ENCODE measurements at regions not wholly inside any gene's neighbourhood (a gene's known extent, or its start where the extent isn't known, plus 50 kb on each side); places are given as distances from the start of the nearest gene placed in this dataset.

GRCh38 chr1:232192781-232193450 lies 437.0 kb downstream of the SIPA1L2 start:
- Histone ChIP-seq H3K27me3 (ENCODE audit: control insufficient read depth, insufficient read depth, low read length) (no peaks in the 10 kb centered on the region), H3K36me3 (ENCODE audit: control insufficient read depth, insufficient read depth, low read length) (no peaks in the 10 kb centered on the region), H3K4me3 (ENCODE audit: low read depth, low read length) (no peak overlapping the region)
- FAIRE-seq (peak; percentile 72), DNase-seq (ENCODE audit: low read depth) (peak; percentile 55)
- TF ChIP-seq, protein P1, sequence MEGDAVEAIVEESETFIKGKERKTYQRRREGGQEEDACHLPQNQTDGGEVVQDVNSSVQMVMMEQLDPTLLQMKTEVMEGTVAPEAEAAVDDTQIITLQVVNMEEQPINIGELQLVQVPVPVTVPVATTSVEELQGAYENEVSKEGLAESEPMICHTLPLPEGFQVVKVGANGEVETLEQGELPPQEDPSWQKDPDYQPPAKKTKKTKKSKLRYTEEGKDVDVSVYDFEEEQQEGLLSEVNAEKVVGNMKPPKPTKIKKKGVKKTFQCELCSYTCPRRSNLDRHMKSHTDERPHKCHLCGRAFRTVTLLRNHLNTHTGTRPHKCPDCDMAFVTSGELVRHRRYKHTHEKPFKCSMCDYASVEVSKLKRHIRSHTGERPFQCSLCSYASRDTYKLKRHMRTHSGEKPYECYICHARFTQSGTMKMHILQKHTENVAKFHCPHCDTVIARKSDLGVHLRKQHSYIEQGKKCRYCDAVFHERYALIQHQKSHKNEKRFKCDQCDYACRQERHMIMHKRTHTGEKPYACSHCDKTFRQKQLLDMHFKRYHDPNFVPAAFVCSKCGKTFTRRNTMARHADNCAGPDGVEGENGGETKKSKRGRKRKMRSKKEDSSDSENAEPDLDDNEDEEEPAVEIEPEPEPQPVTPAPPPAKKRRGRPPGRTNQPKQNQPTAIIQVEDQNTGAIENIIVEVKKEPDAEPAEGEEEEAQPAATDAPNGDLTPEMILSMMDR (IDR thresholded peaks at IDR 0.05; ENCODE audit: insufficient read depth, low read length, severe bottlenecking) = no peak

DNA sequence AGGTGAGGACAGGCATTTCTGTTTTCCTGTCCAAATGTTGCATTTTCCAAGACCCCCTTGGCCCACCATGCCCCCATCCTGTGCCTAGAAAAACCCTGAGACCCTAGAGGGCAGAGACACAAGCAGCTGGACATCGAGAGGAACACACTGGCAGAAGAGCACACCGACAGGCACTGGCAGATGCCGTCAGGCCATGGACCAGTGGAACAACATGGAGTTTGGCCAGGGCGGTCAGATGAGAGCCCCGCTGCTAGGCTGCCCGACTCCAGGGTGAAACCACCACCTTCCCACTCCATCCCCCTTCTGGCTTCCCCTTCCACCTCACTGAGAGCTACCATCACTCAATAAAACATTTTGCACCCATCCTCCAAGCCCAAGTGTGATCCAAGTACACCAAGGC lies 438.4 kb downstream of the SIPA1L2 start:
- DNase-seq (ENCODE audit: low read depth) = no peak
- Histone ChIP-seq H3K4me3 (ENCODE audit: low read depth, low read length) (no peak overlapping the region), H3K27me3 (ENCODE audit: control insufficient read depth, insufficient read depth, low read length) (no peaks in the 10 kb centered on the region), H3K36me3 (ENCODE audit: control insufficient read depth, insufficient read depth, low read length) (no peaks in the 10 kb centered on the region)
- FAIRE-seq = no peak
- TF ChIP-seq, protein P1 (IDR thresholded peaks at IDR 0.05; ENCODE audit: insufficient read depth, low read length, severe bottlenecking) = no peak

DNA sequence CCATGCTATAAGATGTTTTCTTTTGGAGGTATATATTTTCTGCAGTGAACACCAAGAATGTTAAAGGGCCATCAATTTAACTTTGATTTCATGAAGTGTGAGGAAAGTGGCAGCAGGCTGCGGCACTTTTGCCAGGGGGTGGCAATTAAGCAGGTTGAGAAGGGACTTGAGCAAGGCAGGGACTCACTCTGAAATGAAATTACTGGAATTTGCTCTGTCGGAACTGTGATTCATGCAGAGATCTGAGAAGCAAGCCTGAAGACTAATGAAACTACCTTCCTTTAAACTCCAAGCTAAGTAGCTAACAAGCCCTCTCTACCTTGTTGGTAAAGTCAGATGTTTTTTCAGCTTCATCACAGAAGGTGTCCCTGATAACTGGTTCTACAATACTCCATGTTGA lies 441.6 kb downstream of the SIPA1L2 start:
- TF ChIP-seq, protein P1 (IDR thresholded peaks at IDR 0.05; ENCODE audit: insufficient read depth, low read length, severe bottlenecking) = no peak
- no peaks in the 10 kb centered on the region for H3K27me3 ChIP-seq (ENCODE audit: control insufficient read depth, insufficient read depth, low read length)

DNA sequence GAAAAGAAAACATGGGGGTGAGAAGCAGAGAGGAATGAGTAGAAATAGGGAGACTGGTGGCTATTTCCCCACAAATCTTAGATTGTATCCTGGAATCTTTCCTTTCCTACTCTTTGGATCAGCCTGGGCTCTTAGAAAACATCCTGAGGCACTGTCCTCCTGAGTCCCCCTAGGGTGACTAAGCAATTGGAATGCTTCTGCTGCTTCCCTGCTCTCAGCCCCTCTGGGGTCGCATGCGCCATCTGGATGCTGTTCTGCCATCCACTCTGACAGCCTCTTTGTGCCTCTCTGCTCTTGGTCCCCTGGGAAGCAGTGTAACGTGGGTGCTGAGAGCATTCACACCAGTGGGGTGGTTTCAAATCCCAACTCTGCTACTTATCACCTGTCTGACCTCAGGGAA lies 443.0 kb downstream of the SIPA1L2 start:
- TF ChIP-seq, protein P1 (IDR thresholded peaks at IDR 0.05; ENCODE audit: insufficient read depth, low read length, severe bottlenecking) = no peak
- Histone ChIP-seq H3K36me3 (ENCODE audit: control insufficient read depth, insufficient read depth, low read length) (no peaks in the 10 kb centered on the region), H3K27me3 (ENCODE audit: control insufficient read depth, insufficient read depth, low read length) (no peaks in the 10 kb centered on the region), H3K4me3 (ENCODE audit: low read depth, low read length) (no peak overlapping the region)
- no peak for FAIRE-seq
- no peak for DNase-seq (ENCODE audit: low read depth)

More for the DNA sequence above, 441.6 kb downstream of the SIPA1L2 start:
- no peak for DNase-seq (ENCODE audit: low read depth)
- no peaks in the 10 kb centered on the region for H3K36me3 ChIP-seq (ENCODE audit: control insufficient read depth, insufficient read depth, low read length)
- H3K4me3 ChIP-seq (ENCODE audit: low read depth, low read length) = no peak overlapping the region
- no peak for FAIRE-seq

DNA sequence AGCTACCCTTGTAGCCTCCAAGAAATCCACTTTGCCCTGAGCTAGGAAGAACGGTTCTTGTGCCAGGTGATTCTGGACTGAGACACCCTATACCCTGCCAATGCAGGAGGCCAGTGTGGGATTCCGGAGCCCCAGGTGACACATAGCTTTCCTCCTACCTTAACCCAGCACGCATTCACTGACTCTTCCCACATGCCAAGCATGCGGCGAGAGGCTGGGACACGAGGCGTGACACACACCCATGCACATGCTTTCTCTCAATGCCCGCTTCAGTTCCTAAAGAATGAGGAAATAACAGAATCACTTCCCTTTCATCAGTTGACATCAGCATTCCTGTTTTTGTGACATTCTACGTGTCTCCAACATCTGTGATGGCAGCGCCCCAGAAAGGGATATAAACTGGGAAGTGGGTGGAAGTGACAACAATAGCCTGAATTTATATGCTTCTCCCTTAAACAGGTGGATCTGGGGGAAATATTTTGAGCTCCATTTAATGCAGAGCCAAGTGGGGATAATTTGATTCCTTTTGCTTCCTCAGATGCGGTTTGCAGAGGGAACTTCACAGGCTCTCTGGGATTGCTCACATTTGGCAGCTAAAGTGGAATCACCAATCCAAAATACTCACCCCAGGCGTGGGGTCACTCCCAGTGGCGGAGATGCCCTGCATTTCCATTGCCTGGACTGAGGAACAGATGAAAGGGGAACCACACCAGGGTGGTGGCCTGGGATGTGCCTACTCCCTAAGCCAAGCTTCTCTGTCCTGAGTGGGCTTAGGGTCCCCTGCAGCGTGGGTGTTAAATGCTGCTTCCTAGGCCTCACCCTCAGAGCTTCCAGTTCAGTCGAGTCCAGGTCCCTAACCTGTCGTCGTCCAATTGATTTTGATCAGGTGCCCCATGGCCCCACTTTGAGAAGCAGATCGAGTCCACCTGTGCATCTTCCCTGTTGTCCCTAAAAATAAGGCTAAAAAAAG lies 445.1 kb downstream of the SIPA1L2 start:
- H3K27me3 ChIP-seq (ENCODE audit: control insufficient read depth, insufficient read depth, low read length) = no peaks in the 10 kb centered on the region
- FAIRE-seq = no peak

More for the DNA sequence above, 445.1 kb downstream of the SIPA1L2 start:
- TF ChIP-seq, protein P1 (IDR thresholded peaks at IDR 0.05; ENCODE audit: insufficient read depth, low read length, severe bottlenecking) = no peak
- Histone ChIP-seq H3K4me3 (ENCODE audit: low read depth, low read length) (no peak overlapping the region), H3K36me3 (ENCODE audit: control insufficient read depth, insufficient read depth, low read length) (no peaks in the 10 kb centered on the region)
- DNase-seq (ENCODE audit: low read depth) = no peak
